Right atrium auricular region (tissue), 2 donors: ENCODE measurements at regions not wholly inside any gene's neighbourhood (a gene's known extent, or its start where the extent isn't known, plus 50 kb on each side); places are given as distances from the start of the nearest gene placed in this dataset.
"Not testable (repeated sequence)": the region's sequence is repeated elsewhere in the genome, so short reads cannot be mapped to it uniquely, and the experiment has no call there.

Source experiments
- DNase-seq: peaks from one replicate; pipeline ENCODE4 v3.0.0-alpha.2; 2019; ENCODE audit warnings: low spot score
- H3K27ac ChIP-seq, 2 donors: fragments of 200-600 bp; sonication (generic); 1 replicate in 1 of 2; 2 replicates in 1 of 2; pipeline ENCODE4 v1.5.1; 2016 to 2019
- H3K27me3 ChIP-seq, 2 donors: fragments of 200-600 bp; sonication (generic); one replicate each; pipeline versions ENCODE4 v1.5.1 to v1.6.0; 2017 to 2019
- H3K36me3 ChIP-seq: fragments of 200-600 bp; sonication (generic); one replicate; pipeline ENCODE4 v1.5.1; 2016
- H3K4me1 ChIP-seq, 2 donors: fragments of 200-600 bp; sonication (generic); one replicate each; pipeline versions ENCODE4 v1.5.1 to v1.6.0; 2017 to 2019
- H3K4me3 ChIP-seq, 2 donors: fragments of 200-600 bp; sonication (generic); 1 replicate in 1 of 2; 2 replicates in 1 of 2; pipeline ENCODE4 v1.5.1; 2017 to 2019; ENCODE audit warnings: mild to moderate bottlenecking in 1 of 2, moderate library complexity in 1 of 2
- H3K9me3 ChIP-seq, 2 donors: fragments of 200-600 bp; sonication (generic); one replicate each; pipeline ENCODE4 v1.5.1; 2019
- CTCF ChIP-seq, 2 donors: fragments of 200-600 bp; sonication (generic); IDR thresholded peaks; one replicate each; pipeline ENCODE4 v1.5.1; 2019; ENCODE audit warnings: antibody characterized with exemption in 2 of 2

GRCh38 chr2:138893746-138894145 lies 113.6 kb upstream of the NXPH2 start:
- no peaks in the 10 kb centered on the region for H3K36me3 ChIP-seq
- no peaks in the 10 kb centered on the region for H3K9me3 ChIP-seq
- no peak overlapping the region for H3K27ac ChIP-seq
- H3K27me3 ChIP-seq: no peaks in the 10 kb centered on the region
- no peaks in the 10 kb centered on the region for H3K4me1 ChIP-seq
- H3K4me3 ChIP-seq: no peak overlapping the region
- DNase-seq: no peak
- TF ChIP-seq CTCF (IDR thresholded peaks at IDR 0.05): no peak

GRCh38 chr2:138881126-138881525 lies 100.9 kb upstream of the NXPH2 start:
- no peak for TF ChIP-seq CTCF (IDR thresholded peaks at IDR 0.05)
- DNase-seq: no peak
- Histone ChIP-seq H3K9me3 (no peaks in the 10 kb centered on the region), H3K27ac (no peak overlapping the region), H3K4me3 (no peak overlapping the region), H3K27me3 (no peaks in the 10 kb centered on the region), H3K4me1 (no peaks in the 10 kb centered on the region), H3K36me3 (no peaks in the 10 kb centered on the region)

GRCh38 chr2:138879931-138880330 lies 99.7 kb upstream of the NXPH2 start:
- no peak for DNase-seq
- H3K9me3 ChIP-seq: no peaks in the 10 kb centered on the region
- H3K27ac ChIP-seq: no peak overlapping the region
- no peak overlapping the region for H3K4me3 ChIP-seq
- H3K27me3 ChIP-seq: no peaks in the 10 kb centered on the region
- H3K36me3 ChIP-seq: no peaks in the 10 kb centered on the region
- H3K4me1 ChIP-seq: no peaks in the 10 kb centered on the region
- TF ChIP-seq CTCF (IDR thresholded peaks at IDR 0.05): no peak

GRCh38 chr2:138877421-138877820 lies 97.2 kb upstream of the NXPH2 start:
- Histone ChIP-seq H3K9me3 (no peaks in the 10 kb centered on the region), H3K4me3 (no peak overlapping the region), H3K27me3 (no peaks in the 10 kb centered on the region), H3K36me3 (no peaks in the 10 kb centered on the region), H3K4me1 (no peaks in the 10 kb centered on the region), H3K27ac (no peak overlapping the region)
- no peak for DNase-seq
- no peak for TF ChIP-seq CTCF (IDR thresholded peaks at IDR 0.05)

GRCh38 chr2:138874251-138874650 lies 94.1 kb upstream of the NXPH2 start:
- Histone ChIP-seq H3K4me1 (no peaks in the 10 kb centered on the region), H3K27me3 (no peaks in the 10 kb centered on the region), H3K27ac (no peak overlapping the region), H3K9me3 (no peaks in the 10 kb centered on the region), H3K4me3 (no peak overlapping the region), H3K36me3 (no peaks in the 10 kb centered on the region)
- no peak for DNase-seq
- TF ChIP-seq CTCF (IDR thresholded peaks at IDR 0.05): no peak

- not testable (repeated sequence) for DNase-seq, H3K4me3 ChIP-seq, H3K27me3 ChIP-seq
These were observed 91.9 kb upstream of the NXPH2 start for GRCh38 chr2:138872116-138872515.

More at GRCh38 chr2:138872116-138872515, 91.9 kb upstream of the NXPH2 start:
- not testable (repeated sequence) for H3K9me3 ChIP-seq, H3K4me1 ChIP-seq, H3K36me3 ChIP-seq, H3K27ac ChIP-seq
